Activated T-cell treated with anti-CD3 and anti-CD28 coated beads, Interleukin-2, amount 50 U/mL, for 72 hours (primary cell): ENCODE measurements at regions not wholly inside any gene's neighbourhood (a gene's known extent, or its start where the extent isn't known, plus 50 kb on each side); places are given as distances from the start of the nearest gene placed in this dataset.

Source experiments
- ATAC-seq, 2 donors: fragments of 150-1000 bp; cut with Tn5 transposase; replicated peaks in 1 of 2; 2 replicates each; pipeline ENCODE4 v1.10.0; 2021; ENCODE audit warnings: moderate library complexity in 2 of 2, mild to moderate bottlenecking in 1 of 2
- DNase-seq, 2 donors: peaks; one replicate each; pipeline ENCODE4 v3.0.0; 2021 to 2022; ENCODE audit warnings: mixed read lengths in 1 of 2
- H3K27ac Mint-ChIP-seq: one replicate; pipeline ENCODE4 v1.8.0; 2022; ENCODE audit warnings: mild to moderate bottlenecking, moderate library complexity, mixed read lengths
- H3K27me3 Mint-ChIP-seq: one replicate; pipeline ENCODE4 v1.8.0; 2022; ENCODE audit warnings: low read depth, mixed read lengths
- H3K36me3 Mint-ChIP-seq, 2 donors: one replicate each; pipeline ENCODE4 v1.8.0; 2022; ENCODE audit warnings: mixed read lengths in 2 of 2, mild to moderate bottlenecking in 1 of 2; ENCODE audit not compliant: insufficient read depth in 2 of 2
- H3K4me1 Mint-ChIP-seq: one replicate; pipeline ENCODE4 v1.8.0; 2022; ENCODE audit warnings: low read depth, mixed read lengths
- H3K4me3 Mint-ChIP-seq, 2 donors: one replicate each; pipeline ENCODE4 v1.8.0; 2022; ENCODE audit warnings: mild to moderate bottlenecking in 2 of 2, mixed read lengths in 2 of 2, moderate library complexity in 2 of 2
- H3K9me3 Mint-ChIP-seq, 2 donors: one replicate each; pipeline ENCODE4 v1.8.0; 2022; ENCODE audit warnings: mixed read lengths in 2 of 2

GRCh38 chr21:16540966-16541727 lies 811.4 kb downstream of the USP25 start:
- Mint-ChIP-seq H3K4me3 (no peak overlapping the region), H3K27me3 (no peaks in the 10 kb centered on the region), H3K4me1 (no peaks in the 10 kb centered on the region), H3K36me3 (peaks cover 0 to 2% of the 10 kb centered on the region in 2 donors), H3K27ac (no peak overlapping the region), H3K9me3 (peaks cover 1 to 5% of the 10 kb centered on the region in 2 donors)
- DNase-seq (no peak), ATAC-seq (no peak)

DNA sequence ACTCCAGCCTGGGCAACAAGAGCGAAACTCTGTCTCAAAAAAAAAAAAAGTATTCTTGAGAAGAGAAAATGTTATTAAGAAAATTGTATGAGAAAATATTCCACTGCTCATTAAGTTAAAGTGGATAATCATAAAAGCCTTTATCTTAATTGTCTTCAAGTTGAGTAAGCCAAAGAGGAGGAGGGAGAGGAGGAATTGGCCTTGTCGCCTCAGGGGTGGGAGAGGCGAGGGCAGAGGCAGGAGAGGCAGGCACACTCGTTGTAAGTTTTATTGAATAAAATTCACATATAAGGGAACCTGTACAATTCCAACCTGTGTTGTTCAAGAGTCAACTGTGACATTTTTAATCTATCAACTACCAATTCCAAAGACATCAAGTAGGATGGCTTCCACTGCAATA lies 820.3 kb downstream of the USP25 start:
- Mint-ChIP-seq H3K9me3 (no peaks in the 10 kb centered on the region), H3K4me3 (no peak overlapping the region), H3K4me1 (no peaks in the 10 kb centered on the region), H3K27ac (no peak overlapping the region), H3K27me3 (no peaks in the 10 kb centered on the region), H3K36me3 (no peaks in the 10 kb centered on the region)
- DNase-seq = no peak
- ATAC-seq = no peak

DNA sequence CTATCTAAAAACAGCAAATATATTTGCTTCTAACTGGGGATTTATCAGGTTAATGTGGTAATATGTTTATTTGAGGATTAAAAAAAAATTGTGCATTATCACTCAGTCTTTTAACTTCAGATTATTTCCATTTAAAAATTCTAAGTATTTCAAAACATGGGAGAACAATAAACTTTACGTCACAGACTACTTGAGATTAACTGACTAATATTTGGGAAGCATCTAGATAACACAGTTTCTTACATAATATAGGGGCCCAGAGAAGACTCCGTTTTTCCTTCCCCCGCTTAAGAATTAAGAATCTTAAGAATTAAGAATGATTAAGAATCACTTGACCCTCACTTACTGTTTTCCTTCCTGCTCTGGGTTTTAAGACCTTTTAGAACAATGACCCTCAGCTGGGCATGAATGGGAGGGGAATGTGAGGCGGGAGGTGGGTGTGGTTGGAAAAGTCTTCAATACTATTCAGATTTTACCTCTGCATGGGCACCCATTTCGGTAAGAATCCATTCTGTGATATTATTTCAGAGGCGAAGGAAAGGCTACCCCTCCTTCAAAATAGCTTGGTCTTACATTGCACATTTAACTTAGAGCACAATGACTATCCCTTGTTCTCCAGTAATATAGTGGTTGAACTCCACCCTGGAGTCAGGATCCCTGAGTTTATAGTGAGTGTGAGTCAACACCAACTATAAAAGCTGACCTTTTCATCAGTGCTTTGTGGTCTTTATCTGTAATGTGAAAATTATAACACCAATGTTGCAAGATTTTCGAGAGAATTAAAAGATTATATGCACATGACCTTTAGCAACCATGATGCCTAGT lies 821.3 kb downstream of the USP25 start:
- DNase-seq (no peak), ATAC-seq (no peak)
- H3K36me3 Mint-ChIP-seq = no peaks in the 10 kb centered on the region
- H3K27me3 Mint-ChIP-seq = no peaks in the 10 kb centered on the region
- H3K9me3 Mint-ChIP-seq = no peaks in the 10 kb centered on the region
- no peak overlapping the region for H3K27ac Mint-ChIP-seq
- H3K4me3 Mint-ChIP-seq = no peak overlapping the region
- no peaks in the 10 kb centered on the region for H3K4me1 Mint-ChIP-seq

DNA sequence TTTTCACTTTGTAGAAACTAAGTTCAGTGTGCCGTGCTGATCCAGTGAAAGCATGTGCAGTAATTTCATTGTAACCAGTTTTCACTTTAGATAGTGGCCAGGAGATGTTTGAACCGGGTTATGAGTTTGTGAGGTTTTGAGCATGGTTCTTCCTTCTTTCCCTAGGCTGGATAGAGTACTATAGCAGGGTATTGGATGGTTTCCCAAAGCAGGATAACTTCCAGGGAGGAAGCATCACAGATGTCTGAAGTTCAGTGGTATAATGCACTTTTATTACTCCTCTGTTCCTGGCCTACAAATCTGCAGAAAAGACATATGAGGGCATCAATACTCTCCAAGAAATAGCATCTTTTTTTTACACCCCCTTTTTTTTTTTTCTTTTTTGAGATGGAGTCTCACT lies 823.1 kb downstream of the USP25 start:
- no peaks in the 10 kb centered on the region for H3K36me3 Mint-ChIP-seq
- H3K27me3 Mint-ChIP-seq = no peaks in the 10 kb centered on the region
- H3K9me3 Mint-ChIP-seq = no peaks in the 10 kb centered on the region
- H3K4me3 Mint-ChIP-seq = no peak overlapping the region
- no peak overlapping the region for H3K27ac Mint-ChIP-seq
- no peak for DNase-seq
- ATAC-seq = no peak
- no peaks in the 10 kb centered on the region for H3K4me1 Mint-ChIP-seq

- DNase-seq = no peak
- no peak for ATAC-seq
- no peaks in the 10 kb centered on the region for H3K4me1 Mint-ChIP-seq
- no peaks in the 10 kb centered on the region for H3K36me3 Mint-ChIP-seq
- H3K9me3 Mint-ChIP-seq = no peaks in the 10 kb centered on the region
- H3K27ac Mint-ChIP-seq = no peak overlapping the region
- H3K4me3 Mint-ChIP-seq = no peak overlapping the region
- no peaks in the 10 kb centered on the region for H3K27me3 Mint-ChIP-seq
These were observed 824.7 kb downstream of the USP25 start for GRCh38 chr21:16554503-16554902.

- no peak overlapping the region for H3K4me3 Mint-ChIP-seq
- no peak overlapping the region for H3K27ac Mint-ChIP-seq
- H3K36me3 Mint-ChIP-seq = no peaks in the 10 kb centered on the region
- no peak for ATAC-seq
- peaks cover 1 to 2% of the 10 kb centered on the region in 2 donors for H3K9me3 Mint-ChIP-seq
- H3K27me3 Mint-ChIP-seq = no peaks in the 10 kb centered on the region
- DNase-seq = no peak
- H3K4me1 Mint-ChIP-seq = no peaks in the 10 kb centered on the region
These were observed 833.3 kb downstream of the USP25 start for GRCh38 chr21:16563116-16563515.

DNA sequence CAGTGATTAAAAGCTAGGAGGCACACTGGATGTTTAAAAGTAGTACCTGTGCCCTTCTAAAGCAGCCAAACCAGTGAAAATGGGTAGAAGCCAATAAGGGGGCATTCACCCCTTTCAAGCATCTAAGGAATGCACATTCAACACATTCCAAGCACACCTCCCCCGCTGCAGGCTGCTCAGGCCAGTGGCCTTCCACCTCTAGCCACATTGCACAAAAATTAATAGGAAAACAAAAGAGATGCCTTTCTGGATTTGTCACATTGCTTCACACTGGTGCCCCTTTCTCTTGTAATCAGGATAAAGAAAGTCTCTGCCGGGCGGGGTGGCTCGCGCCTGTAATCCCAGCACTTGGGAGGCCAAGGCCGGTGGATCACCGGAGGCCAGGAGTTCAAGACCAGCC lies 834.0 kb downstream of the USP25 start:
- DNase-seq (no peak), ATAC-seq (no peak)
- H3K9me3 Mint-ChIP-seq = peaks cover 1 to 2% of the 10 kb centered on the region in 2 donors
- H3K27ac Mint-ChIP-seq = no peak overlapping the region
- H3K4me1 Mint-ChIP-seq = no peaks in the 10 kb centered on the region
- H3K36me3 Mint-ChIP-seq = no peaks in the 10 kb centered on the region
- no peaks in the 10 kb centered on the region for H3K27me3 Mint-ChIP-seq
- no peak overlapping the region for H3K4me3 Mint-ChIP-seq

- H3K4me3 Mint-ChIP-seq = no peak overlapping the region
- ATAC-seq (no peak), DNase-seq (no peak)
- no peaks in the 10 kb centered on the region for H3K27me3 Mint-ChIP-seq
- H3K4me1 Mint-ChIP-seq = no peaks in the 10 kb centered on the region
- H3K36me3 Mint-ChIP-seq = no peaks in the 10 kb centered on the region
- peaks cover 1 to 2% of the 10 kb centered on the region in 2 donors for H3K9me3 Mint-ChIP-seq
- no peak overlapping the region for H3K27ac Mint-ChIP-seq
These were observed 838.5 kb downstream of the USP25 start for GRCh38 chr21:16568244-16568643.

DNA sequence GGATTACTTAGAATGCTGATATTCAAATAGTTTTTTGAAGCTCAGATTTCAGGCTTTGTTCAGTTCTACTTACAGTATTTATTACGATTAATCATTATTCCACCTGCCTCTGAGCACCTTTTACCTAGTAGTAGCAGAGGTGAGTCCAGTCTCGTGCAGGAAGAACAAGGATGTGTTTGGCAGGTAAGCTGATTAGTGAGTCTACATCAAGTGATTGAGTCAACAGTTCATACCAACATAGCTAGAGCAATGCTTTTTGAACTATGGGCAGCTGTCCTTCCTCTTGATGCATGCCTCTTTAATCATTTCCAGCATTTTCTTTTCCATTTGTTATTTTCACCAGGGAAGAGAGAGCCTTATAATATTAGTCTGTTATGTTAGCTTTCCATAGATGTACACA lies 838.9 kb downstream of the USP25 start:
- Mint-ChIP-seq H3K27me3 (no peaks in the 10 kb centered on the region), H3K36me3 (no peaks in the 10 kb centered on the region), H3K9me3 (peaks cover 1 to 2% of the 10 kb centered on the region in 2 donors), H3K4me1 (no peaks in the 10 kb centered on the region), H3K4me3 (no peak overlapping the region), H3K27ac (no peak overlapping the region)
- DNase-seq (no peak), ATAC-seq (no peak)

- no peak for ATAC-seq
- Mint-ChIP-seq H3K4me1 (no peaks in the 10 kb centered on the region), H3K9me3 (peaks cover 1 to 2% of the 10 kb centered on the region in 2 donors), H3K4me3 (no peak overlapping the region), H3K27ac (no peak overlapping the region), H3K27me3 (no peaks in the 10 kb centered on the region), H3K36me3 (no peaks in the 10 kb centered on the region)
- DNase-seq = no peak
These were observed 839.9 kb downstream of the USP25 start for GRCh38 chr21:16569679-16570078.

GRCh38 chr21:16570171-16570570 lies 840.4 kb downstream of the USP25 start:
- no peaks in the 10 kb centered on the region for H3K4me1 Mint-ChIP-seq
- no peak overlapping the region for H3K27ac Mint-ChIP-seq
- no peaks in the 10 kb centered on the region for H3K27me3 Mint-ChIP-seq

DNA sequence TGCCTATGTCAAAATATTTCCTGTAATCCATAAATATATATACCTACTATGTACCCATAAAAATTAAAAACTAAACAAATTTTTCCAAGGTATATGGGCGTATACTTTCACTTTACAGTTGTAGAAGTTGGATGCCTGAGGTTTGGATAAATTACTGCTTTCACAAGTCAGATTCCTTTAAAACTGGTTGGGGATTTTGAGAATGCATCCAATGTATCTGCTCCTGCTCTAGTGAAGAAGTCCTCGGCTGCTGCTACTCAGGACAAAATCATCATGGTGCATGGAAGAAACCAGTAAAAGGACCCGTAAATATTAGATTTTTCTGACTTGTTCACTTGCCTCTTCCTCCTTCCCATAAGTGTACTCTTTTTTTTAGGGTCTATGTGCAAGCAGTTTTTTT lies 841.1 kb downstream of the USP25 start:
- DNase-seq (no peak), ATAC-seq (no peak)
- Mint-ChIP-seq H3K27ac (no peak overlapping the region), H3K27me3 (no peaks in the 10 kb centered on the region), H3K4me3 (no peak overlapping the region), H3K4me1 (no peaks in the 10 kb centered on the region), H3K9me3 (peaks cover 1 to 2% of the 10 kb centered on the region in 2 donors), H3K36me3 (no peaks in the 10 kb centered on the region)

More at GRCh38 chr21:16570171-16570570, 840.4 kb downstream of the USP25 start:
- no peak for DNase-seq
- Mint-ChIP-seq H3K9me3 (peaks cover 1 to 2% of the 10 kb centered on the region in 2 donors), H3K36me3 (no peaks in the 10 kb centered on the region), H3K4me3 (no peak overlapping the region)
- no peak for ATAC-seq

DNA sequence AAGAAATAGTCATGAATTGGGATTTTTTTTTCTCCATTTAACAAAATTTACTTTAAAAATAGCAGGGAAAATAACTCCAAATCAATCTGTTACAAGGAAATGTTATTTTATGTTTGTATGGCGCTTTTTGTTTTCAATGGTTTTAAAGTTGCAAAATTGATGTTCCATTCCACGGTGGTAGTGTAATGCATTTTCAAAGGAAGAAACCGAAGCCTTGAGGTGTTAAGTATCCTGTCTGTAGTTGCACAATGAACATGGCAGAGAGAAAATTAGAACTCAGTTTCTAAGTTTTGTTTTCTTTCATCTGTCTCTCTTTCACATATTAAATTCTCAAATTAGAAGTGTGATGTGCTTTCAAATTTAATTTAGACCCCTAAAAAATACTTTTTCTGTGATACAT lies 841.8 kb downstream of the USP25 start:
- ATAC-seq = no peak
- Mint-ChIP-seq H3K27ac (no peak overlapping the region), H3K27me3 (no peaks in the 10 kb centered on the region), H3K4me3 (no peak overlapping the region), H3K9me3 (peaks cover 1 to 3% of the 10 kb centered on the region in 2 donors), H3K36me3 (no peaks in the 10 kb centered on the region), H3K4me1 (no peaks in the 10 kb centered on the region)
- no peak for DNase-seq
